ENCODE measurements at regions not wholly inside any gene's neighbourhood (a gene's known extent, or its start where the extent isn't known, plus 50 kb on each side); places are given as distances from the start of the nearest gene placed in this dataset.
"Not testable (repeated sequence)": the region's sequence is repeated elsewhere in the genome, so short reads cannot be mapped to it uniquely, and the experiment has no call there.

- no peak for DNase-seq
Observed at GRCh38 chr3:145578471-145578870, 582.5 kb downstream of the PLOD2 start.

- DNase-seq: no peak
Observed at GRCh38 chr3:145581694-145582093, 579.3 kb downstream of the PLOD2 start.

GRCh38 chr3:145604851-145605250 lies 556.1 kb downstream of the PLOD2 start:
- DNase-seq: no peak

GRCh38 chr3:145620002-145620401 lies 541.0 kb downstream of the PLOD2 start:
- DNase-seq: no peak

GRCh38 chr3:145620486-145620885 lies 540.5 kb downstream of the PLOD2 start:
- no peak for DNase-seq

GRCh38 chr3:145623349-145623748 lies 537.6 kb downstream of the PLOD2 start:
- no peak for DNase-seq

GRCh38 chr3:145628211-145628610 lies 532.8 kb downstream of the PLOD2 start:
- DNase-seq: no peak

GRCh38 chr3:145637105-145637504 lies 523.9 kb downstream of the PLOD2 start:
- DNase-seq: no peak

DNA sequence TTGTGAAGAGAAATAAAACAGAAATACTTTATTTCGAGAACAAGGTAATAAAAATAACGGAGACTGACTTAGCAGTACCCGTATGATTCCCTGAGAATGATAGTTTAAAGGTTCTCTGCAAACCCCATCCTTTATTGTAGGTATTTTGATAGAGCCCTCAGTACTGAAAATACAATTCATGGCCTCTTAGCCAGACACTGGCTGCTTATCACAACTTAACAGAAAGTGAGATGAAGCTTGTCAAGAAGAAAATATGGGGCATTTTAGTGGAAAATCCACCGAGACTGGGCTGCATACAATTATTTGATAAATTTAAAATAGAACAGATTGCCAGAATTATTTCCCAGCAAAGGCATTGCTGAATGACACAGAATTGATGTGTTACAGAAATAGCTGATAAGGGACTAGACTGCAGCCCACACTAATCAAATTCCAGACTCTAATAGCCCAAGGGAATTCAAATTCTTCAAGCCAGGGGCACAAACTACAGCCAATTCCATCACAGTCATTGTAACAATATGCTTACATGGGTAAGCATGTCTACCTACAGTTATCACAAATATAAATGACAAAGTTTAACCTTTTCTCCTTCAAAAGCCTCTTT lies 521.9 kb downstream of the PLOD2 start:
- DNase-seq: no peak

DNA sequence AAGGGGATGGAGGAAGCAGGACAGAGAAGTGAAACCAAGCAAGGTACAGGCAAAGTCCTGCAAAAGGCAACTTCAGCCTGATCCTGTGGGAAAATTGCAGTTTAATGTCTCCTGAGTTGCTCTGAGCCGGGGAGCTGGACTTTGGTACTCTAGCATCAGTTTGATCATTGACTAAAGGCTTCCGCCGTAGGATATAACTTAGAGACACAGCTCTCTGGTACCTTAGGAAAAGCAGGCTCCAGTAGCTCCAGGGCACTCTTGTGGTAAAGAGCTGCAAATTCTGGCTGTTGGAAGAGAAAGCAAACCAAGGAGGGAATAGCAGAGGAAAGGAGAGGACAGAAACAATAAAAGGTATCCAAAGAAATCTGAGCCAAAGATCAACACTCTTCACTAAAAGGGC lies 521.1 kb downstream of the PLOD2 start:
- DNase-seq: no peak

DNA sequence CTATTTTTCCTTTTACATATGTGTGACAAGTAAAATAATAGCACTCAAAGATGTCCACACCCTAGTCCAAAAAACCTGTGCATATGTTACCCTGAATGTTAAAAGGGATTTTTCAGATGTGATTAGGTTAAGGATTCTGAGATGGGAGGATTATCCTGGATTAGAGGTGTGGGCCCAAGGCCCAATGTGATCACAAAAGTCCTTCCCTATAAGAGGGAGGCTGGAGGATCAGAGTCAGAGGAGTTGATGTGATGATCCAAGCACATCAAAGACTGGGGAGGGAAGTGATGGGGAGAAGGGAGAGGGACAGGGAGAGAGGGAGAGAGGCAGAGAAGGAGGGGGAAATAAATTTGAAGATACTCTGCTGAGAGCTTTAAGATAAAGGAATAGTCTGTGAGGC lies 512.6 kb downstream of the PLOD2 start:
- no peak for DNase-seq

- no peak for DNase-seq
Observed at GRCh38 chr3:145649368-145649887, 511.6 kb downstream of the PLOD2 start.

GRCh38 chr3:145650170-145650569 lies 510.8 kb downstream of the PLOD2 start:
- no peak for DNase-seq

DNA sequence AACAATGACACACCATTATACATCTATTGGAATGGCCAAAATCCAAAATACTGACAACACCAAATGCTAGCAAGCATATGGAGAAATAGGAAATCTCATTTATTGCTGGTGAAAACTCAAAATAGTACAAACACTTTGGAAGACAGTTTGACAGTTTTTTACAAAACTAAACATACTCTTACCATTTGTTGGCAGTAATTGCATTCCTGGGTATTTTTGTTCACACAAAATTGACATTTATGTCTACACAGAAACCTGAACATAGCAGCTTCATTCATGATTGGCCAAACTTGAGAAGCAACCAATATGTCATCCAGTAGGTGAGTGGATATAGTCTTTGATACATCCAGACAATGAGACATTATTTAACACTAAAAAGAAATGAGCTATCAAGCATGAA lies 489.9 kb downstream of the PLOD2 start:
- no peak for DNase-seq

DNA sequence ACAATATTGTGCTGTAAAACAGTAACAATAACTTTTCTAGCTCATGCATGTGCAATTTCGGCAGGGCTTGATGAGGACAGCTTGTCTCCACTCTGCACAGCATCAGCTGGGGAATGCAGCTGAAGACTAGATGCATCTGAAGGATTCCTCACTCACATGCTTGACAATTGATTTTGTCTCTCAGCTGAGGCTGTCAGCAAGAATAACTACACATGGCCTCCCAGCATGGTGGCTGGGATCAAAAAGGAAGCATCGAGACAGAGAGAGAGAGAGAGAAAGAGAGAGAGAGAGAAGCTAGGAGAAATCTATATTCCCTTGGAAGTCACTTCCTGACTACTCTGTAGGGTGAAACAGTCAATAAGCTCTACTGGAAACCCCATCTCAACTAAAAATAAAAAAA lies 487.1 kb downstream of the PLOD2 start:
- no peak for DNase-seq

DNA sequence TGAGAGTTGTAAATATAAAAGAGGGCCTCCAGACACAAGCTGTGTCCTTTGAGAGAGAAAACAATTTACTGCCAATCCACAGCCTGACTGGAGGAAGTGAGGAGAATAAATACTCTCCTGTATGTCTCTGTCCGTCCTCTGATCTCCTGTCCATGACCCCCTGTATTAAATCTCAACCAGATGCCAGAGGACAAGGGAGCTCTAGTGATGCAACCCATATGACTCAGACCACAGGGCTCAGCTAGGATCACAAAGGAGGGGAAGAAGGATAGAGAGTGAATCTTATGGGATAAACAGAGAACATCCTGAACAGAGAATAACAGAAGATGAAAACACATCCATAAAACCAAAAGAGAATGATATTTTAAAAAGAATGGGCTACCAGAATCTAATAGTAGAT lies 482.6 kb downstream of the PLOD2 start:
- DNase-seq: no peak

GRCh38 chr3:145681181-145681580 lies 479.8 kb downstream of the PLOD2 start:
- DNase-seq: no peak

DNA sequence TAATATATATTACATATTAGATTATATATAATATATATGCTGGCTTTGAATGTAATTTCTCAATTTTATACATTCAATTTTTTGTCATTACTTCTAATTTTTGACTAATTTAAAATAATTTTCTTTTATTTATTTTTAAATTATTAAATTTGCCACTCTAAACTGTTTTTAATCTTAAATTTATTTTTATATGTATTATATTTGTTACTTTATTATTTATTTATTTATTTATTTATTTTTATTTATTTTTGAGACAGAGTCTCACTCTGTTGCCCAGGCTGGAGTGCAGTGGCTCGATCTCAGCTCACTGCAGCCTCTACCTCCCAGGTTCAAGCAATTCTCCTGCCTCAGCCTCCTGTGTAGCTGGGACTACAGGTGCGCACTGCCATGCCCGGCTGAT lies 473.0 kb downstream of the PLOD2 start:
- DNase-seq: not testable (repeated sequence)

- no peak for DNase-seq
Observed at GRCh38 chr3:145692751-145693150, 468.2 kb downstream of the PLOD2 start.

DNA sequence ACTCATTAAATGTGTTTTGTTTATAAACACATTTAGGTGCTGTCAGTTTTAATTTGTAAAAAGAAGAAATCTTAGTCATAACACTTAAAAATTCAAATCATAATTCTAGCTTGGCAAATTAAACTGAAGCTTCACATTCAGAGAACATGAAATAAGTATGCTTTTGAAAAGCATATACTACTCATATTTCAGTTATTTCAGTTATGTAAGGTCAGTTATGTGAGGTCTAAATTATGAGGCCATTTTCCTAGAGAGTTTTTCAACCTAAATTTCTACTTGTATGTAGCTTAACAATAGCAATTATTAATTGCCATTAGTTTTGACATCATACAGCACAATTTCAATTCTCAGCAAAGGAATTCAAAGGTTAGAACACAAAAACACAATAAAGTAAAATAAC lies 465.0 kb downstream of the PLOD2 start:
- DNase-seq: no peak

GRCh38 chr3:145698250-145698649 lies 462.7 kb downstream of the PLOD2 start:
- peak; percentile 11 for DNase-seq

DNA sequence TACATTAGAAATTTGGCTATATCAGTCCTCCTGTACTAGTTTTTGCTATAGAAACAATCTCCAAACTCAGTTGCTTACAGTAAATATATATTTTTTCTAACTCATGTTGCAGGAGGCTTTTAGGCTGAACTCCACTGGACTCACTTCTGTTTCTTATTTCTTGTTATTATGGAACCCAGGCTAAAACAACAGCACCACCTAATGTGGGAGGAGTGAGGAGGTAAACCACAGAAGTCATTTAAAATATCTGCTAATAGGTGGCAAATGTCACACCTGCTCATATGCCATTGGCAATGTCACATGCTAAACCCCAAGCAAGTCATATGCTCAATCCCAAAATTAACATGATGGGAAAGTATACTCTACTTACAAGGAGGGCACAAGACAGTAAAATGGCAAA lies 462.2 kb downstream of the PLOD2 start:
- no peak for DNase-seq

DNA sequence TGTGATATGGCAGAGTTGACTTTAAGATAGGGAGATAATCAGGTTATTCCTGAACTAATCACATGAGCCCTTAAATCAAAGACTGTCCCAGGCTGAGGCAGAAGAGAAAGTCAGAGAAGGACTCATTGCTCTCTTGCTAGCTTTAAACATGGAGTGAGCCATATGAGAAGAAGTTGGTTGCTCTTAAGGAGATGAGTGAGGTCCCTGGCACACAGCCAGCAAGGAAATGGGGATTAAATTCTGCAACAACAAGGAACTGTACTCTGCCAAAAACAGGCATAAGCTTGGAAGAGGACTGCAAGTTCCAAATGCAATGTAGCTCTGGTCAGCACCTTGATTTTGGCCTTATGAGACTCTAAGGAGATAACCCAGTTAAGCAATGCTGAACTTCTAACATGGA lies 457.0 kb downstream of the PLOD2 start:
- no peak for DNase-seq

DNA sequence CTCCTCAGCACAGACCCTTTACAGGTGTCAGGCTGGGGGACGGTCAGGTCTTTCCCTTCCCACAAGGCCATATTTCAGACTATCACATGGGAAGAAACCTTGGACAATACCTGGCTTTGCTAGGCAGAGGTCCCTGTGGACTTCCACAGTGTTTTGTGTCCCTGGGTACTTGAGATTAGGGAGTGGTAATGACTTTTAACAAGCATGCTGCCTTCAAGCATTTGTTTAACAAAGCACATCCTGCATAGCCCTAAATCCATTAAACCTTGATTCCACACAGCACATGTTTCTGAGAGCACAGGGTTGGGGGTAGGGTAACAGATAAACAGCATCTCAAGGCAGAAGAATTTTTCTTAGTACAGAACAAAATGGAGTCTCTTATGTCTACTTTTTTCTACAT lies 451.2 kb downstream of the PLOD2 start:
- not testable (repeated sequence) for DNase-seq

Data from muscle of arm (tissue), 1 donor.